ENCODE measurements at regions not wholly inside any gene's neighbourhood (a gene's known extent, or its start where the extent isn't known, plus 50 kb on each side); places are given as distances from the start of the nearest gene placed in this dataset.

DNA sequence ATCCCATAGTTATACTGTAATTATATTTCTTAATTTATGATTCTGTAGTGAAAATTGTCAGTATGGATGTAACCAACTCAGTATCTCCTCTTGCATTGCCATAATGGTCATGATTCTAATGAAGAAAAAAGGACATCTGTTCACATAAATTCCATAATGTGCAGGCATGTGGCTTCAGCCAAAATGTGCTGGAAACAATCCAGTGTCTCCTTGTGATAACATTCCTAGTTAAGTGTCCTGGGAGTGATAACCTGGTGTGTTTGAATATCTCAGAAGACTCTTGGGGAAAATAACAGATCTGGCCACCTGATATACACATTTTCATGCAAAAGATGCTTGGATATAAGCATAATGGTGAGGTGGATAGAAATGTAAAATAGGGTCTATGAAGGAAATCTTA lies 2309.8 kb downstream of the PCDH7 start:
- H3K27ac Mint-ChIP-seq: no peak overlapping the region
- TF ChIP-seq, protein P1, sequence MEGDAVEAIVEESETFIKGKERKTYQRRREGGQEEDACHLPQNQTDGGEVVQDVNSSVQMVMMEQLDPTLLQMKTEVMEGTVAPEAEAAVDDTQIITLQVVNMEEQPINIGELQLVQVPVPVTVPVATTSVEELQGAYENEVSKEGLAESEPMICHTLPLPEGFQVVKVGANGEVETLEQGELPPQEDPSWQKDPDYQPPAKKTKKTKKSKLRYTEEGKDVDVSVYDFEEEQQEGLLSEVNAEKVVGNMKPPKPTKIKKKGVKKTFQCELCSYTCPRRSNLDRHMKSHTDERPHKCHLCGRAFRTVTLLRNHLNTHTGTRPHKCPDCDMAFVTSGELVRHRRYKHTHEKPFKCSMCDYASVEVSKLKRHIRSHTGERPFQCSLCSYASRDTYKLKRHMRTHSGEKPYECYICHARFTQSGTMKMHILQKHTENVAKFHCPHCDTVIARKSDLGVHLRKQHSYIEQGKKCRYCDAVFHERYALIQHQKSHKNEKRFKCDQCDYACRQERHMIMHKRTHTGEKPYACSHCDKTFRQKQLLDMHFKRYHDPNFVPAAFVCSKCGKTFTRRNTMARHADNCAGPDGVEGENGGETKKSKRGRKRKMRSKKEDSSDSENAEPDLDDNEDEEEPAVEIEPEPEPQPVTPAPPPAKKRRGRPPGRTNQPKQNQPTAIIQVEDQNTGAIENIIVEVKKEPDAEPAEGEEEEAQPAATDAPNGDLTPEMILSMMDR (IDR thresholded peaks at IDR 0.05; ENCODE audit: unreplicated experiment in 3 of 3): no peak
- H3K36me3 Mint-ChIP-seq (ENCODE audit: low read depth): no peaks in the 10 kb centered on the region
- no peaks in the 10 kb centered on the region for H3K4me1 Mint-ChIP-seq
- no peaks in the 10 kb centered on the region for H3K9me3 Mint-ChIP-seq
- no peak overlapping the region for H3K4me3 Mint-ChIP-seq
- H3K27me3 Mint-ChIP-seq (ENCODE audit: low read depth): no peaks in the 10 kb centered on the region

DNA sequence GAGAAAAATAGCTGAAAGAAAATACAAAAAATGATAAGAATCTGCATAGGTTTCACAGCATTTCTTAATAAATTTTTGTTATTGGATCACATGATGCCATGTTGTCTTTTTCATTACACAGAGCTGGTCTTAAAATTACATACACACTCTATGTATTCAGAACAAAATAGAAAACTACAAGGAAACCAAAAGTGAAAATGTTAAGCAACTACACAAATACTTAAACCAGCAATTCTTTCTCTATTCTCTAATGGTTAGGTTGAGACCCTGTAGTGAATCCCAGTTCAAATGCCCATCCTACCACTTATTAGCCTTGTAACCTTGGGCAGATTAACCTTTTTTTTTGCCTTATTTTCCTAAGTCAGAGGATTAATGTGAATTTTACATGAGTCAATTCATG lies 2311.2 kb downstream of the PCDH7 start:
- Mint-ChIP-seq H3K27ac (no peak overlapping the region), H3K27me3 (ENCODE audit: low read depth) (no peaks in the 10 kb centered on the region), H3K9me3 (no peaks in the 10 kb centered on the region), H3K4me3 (no peak overlapping the region), H3K4me1 (no peaks in the 10 kb centered on the region), H3K36me3 (ENCODE audit: low read depth) (no peaks in the 10 kb centered on the region)
- TF ChIP-seq, protein P1 (IDR thresholded peaks at IDR 0.05; ENCODE audit: unreplicated experiment in 3 of 3): no peak

DNA sequence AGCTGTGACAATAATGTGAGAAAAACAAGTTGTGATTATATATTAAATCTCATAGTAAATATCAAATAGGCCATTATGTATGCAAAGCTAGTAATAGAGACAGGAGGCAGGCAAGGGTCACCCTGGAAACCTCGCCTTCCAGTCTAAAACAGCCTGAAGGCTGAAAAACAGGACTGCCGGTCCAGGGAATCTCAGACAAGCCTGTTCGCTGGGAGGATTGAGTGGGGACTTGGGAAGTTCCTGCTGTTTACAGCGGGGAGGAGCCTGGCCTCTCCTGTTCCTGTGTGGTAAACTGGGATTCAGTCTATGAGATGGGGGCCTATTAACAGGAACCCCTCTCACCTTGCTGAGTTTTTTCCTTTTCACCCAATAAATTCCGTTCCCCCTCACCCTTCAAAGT lies 2317.3 kb downstream of the PCDH7 start:
- Mint-ChIP-seq H3K27me3 (ENCODE audit: low read depth) (no peaks in the 10 kb centered on the region), H3K4me3 (no peak overlapping the region), H3K36me3 (ENCODE audit: low read depth) (no peaks in the 10 kb centered on the region), H3K27ac (no peak overlapping the region), H3K4me1 (no peaks in the 10 kb centered on the region), H3K9me3 (no peaks in the 10 kb centered on the region)
- TF ChIP-seq, protein P1 (IDR thresholded peaks at IDR 0.05; ENCODE audit: unreplicated experiment in 3 of 3): no peak

DNA sequence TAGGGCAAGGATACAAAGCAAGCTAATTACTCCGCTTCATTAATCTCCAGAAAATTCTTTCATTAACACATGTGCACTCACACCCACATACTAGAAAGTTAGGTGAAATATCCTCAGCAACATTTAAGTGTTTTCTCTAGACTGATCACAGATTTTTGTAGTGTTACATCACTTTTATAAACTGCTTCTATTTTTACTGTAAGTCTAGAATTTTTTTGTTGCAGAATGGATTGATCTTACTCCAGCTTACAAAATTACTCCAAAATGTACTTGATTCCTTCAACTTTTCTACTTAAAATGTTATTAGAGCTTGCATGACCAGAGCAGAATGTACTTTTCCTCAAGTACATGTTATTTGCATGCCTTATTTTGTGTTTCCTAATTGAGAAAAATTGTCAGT lies 2325.2 kb downstream of the PCDH7 start:
- Mint-ChIP-seq H3K27ac (no peak overlapping the region), H3K4me3 (no peak overlapping the region), H3K9me3 (no peaks in the 10 kb centered on the region), H3K27me3 (ENCODE audit: low read depth) (no peaks in the 10 kb centered on the region), H3K36me3 (ENCODE audit: low read depth) (no peaks in the 10 kb centered on the region), H3K4me1 (no peaks in the 10 kb centered on the region)
- TF ChIP-seq, protein P1 (IDR thresholded peaks at IDR 0.05; ENCODE audit: unreplicated experiment in 3 of 3): no peak

DNA sequence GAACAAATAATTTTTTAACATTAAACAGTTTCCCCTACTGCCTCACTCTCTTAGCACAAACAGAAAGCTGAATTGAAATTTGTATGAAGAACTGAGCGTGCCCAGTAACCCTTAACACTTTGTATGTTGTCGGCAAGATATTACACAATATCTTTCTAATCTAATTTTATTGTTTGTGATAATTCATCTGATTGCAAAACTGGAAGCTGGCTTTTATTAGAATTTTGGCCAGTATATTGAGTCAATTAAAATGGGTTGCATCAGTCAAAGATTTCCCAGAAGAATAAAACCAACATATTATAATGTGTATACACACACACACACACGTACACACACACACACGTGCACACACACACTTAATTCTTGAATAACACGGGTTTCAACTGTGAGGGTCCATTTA lies 2332.1 kb downstream of the PCDH7 start:
- Mint-ChIP-seq H3K9me3 (no peaks in the 10 kb centered on the region), H3K4me3 (no peak overlapping the region), H3K27ac (no peak overlapping the region), H3K36me3 (ENCODE audit: low read depth) (no peaks in the 10 kb centered on the region), H3K27me3 (ENCODE audit: low read depth) (no peaks in the 10 kb centered on the region), H3K4me1 (no peaks in the 10 kb centered on the region)
- TF ChIP-seq, protein P1 (IDR thresholded peaks at IDR 0.05; ENCODE audit: unreplicated experiment in 3 of 3): no peak

DNA sequence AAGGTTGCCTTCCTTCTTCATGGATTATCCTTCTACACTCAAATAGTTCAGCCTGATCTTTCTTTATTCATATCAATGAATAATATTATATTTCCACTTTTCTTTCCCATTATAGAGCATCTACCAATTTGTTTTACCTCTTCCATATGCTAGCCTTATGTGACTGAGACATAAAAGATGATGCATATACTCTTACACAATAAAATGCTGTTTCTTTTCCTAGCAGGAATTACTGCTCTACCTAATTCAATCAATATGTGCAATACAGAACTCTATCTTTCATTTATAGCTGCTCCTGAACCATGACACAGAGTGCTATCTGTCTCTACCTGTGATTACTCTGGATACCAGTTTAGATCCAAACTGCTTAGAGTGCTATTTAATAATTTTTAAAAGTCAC lies 2334.0 kb downstream of the PCDH7 start:
- no peak overlapping the region for H3K27ac Mint-ChIP-seq
- H3K4me1 Mint-ChIP-seq: no peaks in the 10 kb centered on the region
- TF ChIP-seq, protein P1 (IDR thresholded peaks at IDR 0.05; ENCODE audit: unreplicated experiment in 3 of 3): no peak
- no peaks in the 10 kb centered on the region for H3K27me3 Mint-ChIP-seq (ENCODE audit: low read depth)
- H3K9me3 Mint-ChIP-seq: no peaks in the 10 kb centered on the region
- no peak overlapping the region for H3K4me3 Mint-ChIP-seq
- no peaks in the 10 kb centered on the region for H3K36me3 Mint-ChIP-seq (ENCODE audit: low read depth)

All from nephron (organoid).